COLO668 (cell line): ENCODE measurements at regions not wholly inside any gene's neighbourhood (a gene's known extent, or its start where the extent isn't known, plus 50 kb on each side); places are given as distances from the start of the nearest gene placed in this dataset.
"Not testable (repeated sequence)": the region's sequence is repeated elsewhere in the genome, so short reads cannot be mapped to it uniquely, and the experiment has no call there.

ENCODE experiments used
- DNase-seq: peaks from one replicate; lab custom pipeline; 2025; ENCODE audit not compliant: unreplicated experiment; lab: John Stamatoyannopoulos, UW

DNA sequence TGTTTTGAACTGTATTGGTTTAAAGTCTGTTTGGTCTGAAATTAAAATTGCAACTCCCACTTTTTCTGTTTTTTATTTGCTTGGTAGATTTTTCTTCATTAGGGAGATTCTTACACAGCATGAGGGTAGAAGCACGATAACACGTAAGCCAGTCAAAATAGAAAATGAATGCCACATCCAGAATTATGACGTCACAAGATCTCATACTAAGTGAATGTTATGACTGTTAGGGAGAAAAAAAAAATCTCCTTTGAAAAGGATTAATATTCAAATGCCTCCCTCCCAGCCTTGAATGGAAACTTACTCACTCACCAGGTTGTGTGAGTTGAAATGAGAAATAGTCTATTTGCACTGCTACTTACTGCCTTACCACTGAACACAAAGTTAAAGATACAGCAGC lies 670.8 kb downstream of the TFAP2A start:
- no peak for DNase-seq

GRCh38 chr6:9732056-9732455 lies 682.8 kb downstream of the TFAP2A start:
- no peak for DNase-seq

DNA sequence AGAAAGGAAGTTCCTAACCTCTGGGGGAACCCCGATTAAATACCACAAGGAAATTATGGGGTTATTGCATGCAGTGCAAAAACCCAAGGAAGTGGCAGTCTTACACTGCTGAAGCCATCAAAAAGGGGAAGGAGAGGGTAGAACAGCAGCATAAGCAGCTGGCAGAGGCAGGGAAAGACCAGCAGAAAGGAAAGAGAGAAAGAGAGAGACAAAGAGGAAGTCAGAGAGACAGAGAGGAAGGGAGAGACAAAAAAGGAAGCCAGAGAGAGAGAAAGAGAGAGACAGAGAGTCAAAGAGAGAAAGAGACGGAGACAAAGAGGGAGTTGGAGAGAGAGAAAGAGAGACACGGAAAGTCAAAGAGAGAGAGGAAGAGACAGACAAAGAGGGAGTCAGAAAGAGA lies 689.1 kb downstream of the TFAP2A start:
- not testable (repeated sequence) for DNase-seq

DNA sequence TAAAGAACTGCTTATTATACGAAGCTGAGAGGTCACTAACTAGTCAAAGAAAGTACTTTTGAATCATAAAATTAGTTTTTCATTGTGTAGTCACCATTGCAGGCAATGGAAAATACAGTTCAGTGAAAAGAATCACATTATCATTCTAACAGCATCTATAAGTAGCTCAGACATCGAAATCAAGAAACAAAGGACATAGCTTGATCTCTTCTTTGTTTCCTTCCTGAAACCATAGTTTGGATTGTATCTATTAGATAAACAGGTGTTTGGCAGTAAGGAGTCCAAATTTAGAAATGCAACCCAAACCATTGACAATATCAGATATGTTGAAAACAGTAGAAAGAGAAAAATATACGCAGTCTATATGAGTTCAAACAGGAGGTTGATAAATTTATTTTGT lies 697.3 kb downstream of the TFAP2A start:
- DNase-seq: no peak

DNA sequence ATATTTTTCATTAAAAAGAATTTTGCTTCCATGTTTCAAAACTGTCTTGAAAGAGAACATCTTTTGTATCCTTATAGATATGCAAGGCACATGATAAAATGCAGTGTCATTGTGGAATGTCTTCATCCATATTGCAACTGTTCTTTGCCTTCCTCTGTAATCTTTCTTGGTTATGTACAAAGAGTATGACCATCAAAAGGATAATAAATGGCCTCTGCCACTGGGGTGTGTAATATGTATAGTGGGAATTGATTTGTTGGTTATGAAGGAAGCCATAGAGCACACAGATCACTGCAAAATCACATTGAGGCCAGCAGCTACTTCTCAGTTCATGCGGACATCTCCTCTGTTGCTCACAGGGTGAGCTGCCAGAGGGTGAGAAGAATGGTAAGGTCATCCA lies 703.5 kb downstream of the TFAP2A start:
- no peak for DNase-seq

GRCh38 chr6:9710574-9710973 lies 704.3 kb downstream of the TFAP2A start:
- no peak for DNase-seq

GRCh38 chr6:9708600-9708999 lies 706.3 kb downstream of the TFAP2A start:
- DNase-seq: no peak

GRCh38 chr6:9704989-9705388 lies 709.9 kb downstream of the TFAP2A start:
- DNase-seq: no peak

DNA sequence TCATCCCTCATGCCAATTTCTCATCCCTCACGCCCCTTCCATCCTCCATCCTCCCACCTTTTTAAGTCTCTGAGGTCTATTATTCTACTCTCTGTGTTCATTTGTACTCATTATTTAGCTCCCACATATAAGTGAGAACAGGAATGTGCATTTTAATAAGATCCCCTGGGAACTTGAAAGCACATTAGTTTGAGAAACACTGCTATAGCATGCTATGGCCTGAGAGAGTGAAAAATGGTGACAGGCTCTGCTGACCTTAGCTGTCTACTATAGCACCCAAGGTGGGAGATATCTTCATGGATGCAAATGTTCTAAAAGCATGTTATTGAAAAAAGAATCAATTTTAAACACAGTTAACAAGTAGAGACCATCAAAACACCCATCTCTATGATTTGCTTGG lies 712.0 kb downstream of the TFAP2A start:
- DNase-seq: no peak

DNA sequence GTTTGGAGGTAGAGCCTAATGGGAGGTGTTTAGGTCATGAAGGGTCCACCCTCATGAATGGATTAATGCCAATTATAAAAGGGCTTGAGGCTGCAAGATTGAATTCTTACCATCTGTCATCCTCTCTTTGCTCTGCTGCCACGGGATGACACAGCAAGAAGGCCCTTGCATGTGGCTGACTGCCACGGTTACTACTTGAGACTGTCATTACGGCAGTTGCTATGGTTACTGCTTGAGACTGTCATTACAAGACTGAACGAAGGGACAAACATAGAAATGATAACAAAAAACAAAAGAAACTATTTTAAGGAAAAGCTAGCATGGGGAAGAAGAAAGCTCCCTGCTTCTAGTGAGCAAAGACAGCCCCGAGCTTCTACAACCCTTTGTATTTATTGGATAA lies 715.0 kb downstream of the TFAP2A start:
- no peak for DNase-seq

DNA sequence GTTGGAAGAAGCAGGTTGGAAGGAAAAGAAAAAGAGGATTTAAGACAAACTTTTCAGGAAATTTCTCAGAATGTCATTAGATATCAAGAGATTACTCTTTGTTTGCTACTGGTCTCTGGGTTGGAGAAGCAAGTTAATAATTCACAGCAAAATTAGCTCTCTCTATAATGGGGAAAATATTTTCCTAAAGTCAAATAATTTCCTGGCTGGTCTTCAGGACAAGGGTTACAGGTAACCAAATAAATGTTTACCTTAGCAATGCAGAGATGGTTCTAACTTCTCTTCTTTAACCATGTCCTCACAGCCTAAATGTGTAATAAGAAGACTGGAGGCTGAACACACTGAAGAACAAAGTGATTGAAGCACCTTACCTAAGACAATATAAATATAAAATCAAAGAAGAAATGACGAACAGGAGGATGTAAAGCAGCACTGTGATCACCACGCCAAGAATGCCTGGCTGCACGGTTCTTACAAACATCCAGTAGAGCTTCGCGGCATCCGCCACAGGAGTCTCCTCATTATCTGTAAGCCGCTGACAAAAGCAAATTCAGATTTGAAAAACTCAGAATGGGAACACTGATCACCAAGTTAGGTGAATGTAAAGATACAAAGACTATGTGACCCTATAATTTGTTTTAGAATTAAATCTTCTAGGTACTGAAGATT lies 717.5 kb downstream of the TFAP2A start:
- DNase-seq: no peak

DNA sequence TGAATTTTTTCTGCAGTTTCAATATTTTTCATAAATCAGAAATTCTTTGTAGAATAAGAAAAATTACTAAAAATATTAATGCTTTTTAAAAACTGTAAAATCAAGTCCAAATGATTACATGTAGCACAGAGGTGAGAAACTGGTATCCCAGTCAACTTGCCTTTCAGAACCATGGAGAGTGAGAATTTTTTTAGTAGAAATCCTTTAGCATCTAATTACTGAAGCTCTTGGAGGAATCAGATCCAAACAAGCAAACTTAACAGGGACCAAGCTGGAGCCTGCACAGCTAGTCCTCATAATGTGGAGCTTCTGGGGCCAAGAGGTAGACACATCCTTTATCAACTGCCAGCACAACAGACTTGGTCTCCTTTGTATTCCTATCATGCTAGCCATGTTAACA lies 724.5 kb downstream of the TFAP2A start:
- DNase-seq: no peak

GRCh38 chr6:9680727-9681126 lies 734.1 kb downstream of the TFAP2A start:
- not testable (repeated sequence) for DNase-seq

GRCh38 chr6:9675122-9675521 lies 739.8 kb downstream of the TFAP2A start:
- DNase-seq: no peak

DNA sequence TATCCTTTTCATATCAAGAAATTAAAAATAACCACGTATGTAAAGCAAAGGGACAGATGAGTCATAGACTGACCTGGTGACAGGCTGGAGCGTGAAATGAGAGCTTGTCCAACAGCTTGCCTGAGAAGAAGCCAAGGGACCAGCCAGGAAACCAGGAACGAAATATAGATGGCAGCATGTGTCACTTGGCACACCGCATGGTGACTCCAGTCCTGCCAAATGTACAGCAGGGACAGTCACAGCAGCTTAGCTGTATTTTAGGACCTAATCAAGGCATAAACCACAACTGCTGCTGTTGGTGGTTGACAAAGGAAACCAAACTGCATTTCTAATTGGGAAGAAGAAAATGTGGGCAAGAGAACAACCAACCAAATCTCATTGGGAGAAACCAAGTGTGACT lies 755.0 kb downstream of the TFAP2A start:
- no peak for DNase-seq

DNA sequence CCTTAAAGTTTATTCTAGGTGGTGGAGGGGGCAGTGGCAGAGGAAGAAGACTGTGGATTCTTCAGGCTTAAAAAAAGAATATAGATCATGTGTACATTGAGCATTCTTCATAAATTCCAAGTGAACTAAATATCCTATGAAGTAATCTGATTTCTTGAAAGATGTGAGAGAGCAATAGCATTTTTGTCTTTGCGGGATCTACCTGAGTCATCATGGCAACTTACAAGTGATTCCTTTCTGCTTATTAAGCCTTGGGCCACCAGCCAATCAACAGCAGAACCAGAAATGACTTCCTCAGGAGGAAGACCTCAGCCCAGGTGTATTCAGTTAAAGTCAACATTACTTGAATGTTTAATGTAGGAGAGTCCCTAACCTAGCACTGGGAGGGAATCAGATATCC lies 756.9 kb downstream of the TFAP2A start:
- DNase-seq: no peak

GRCh38 chr6:9647599-9647998 lies 767.3 kb downstream of the TFAP2A start:
- no peak for DNase-seq

GRCh38 chr6:9647071-9647445 lies 767.8 kb downstream of the TFAP2A start:
- DNase-seq: no peak

DNA sequence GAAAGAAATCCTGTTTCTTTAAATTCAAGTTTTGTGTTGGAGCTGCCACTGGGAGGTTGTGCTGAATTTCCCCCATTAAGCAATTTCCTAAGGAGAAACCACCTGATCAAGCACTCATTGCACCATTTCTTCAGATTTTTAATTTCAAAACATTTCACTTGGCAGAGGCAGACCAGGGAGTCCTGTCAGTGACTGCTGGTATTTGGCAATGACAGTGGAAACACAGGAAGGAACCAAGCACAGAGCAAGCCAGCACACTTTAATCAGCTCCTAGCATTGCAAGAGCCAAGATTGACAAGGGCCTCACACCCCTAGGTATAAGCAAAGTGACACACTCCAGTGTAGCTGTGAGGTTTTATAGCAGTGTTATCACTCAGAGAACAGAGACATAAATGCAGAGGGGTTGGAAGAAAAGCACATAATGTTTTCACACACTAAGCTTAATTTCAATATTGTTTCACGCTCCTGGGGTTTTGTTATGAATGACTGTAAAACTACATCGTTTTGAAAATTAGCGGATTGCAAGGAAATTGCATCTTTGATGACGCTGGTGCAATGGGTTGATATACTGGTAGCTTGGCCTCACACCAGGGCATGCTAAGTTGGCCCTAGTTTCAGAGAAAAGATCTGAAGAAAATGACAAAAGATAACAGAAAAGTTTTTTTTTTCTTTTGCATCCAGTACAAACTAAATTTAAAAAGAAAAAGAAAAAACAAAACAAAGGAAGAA lies 768.4 kb downstream of the TFAP2A start:
- no peak for DNase-seq

GRCh38 chr6:9638861-9639260 lies 776.0 kb downstream of the TFAP2A start:
- no peak for DNase-seq

DNA sequence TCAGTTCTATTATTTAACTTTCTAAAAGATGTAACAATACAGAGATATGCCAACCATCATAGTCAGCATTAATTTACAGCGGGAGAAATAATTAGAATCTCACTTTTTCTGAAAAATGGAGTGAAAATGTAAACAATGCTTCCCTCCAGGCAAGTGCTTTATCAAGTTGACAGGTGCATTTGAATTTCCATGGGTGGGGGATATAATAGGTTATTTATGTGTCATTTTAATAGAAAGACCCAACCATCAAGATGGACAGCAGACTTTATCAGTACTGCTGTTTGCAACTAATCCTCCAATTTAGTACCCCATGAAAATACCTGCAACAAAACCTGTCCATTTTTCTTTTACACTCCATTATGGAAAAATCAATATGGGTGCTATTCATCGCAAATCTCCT lies 780.1 kb downstream of the TFAP2A start:
- DNase-seq: no peak

- no peak for DNase-seq
These were observed 782.8 kb downstream of the TFAP2A start for GRCh38 chr6:9632026-9632425.

GRCh38 chr6:9628819-9629218 lies 786.1 kb downstream of the TFAP2A start:
- no peak for DNase-seq
